NOMO-1 treated with dmso at 0.1 percent for 144 hours (cell line): ENCODE measurements at regions not wholly inside any gene's neighbourhood (a gene's known extent, or its start where the extent isn't known, plus 50 kb on each side); places are given as distances from the start of the nearest gene placed in this dataset.
"Not testable (repeated sequence)": the region's sequence is repeated elsewhere in the genome, so short reads cannot be mapped to it uniquely, and the experiment has no call there.

Experiments used
- DNase-seq: peaks from one replicate; lab custom pipeline; 2025; ENCODE audit not compliant: unreplicated experiment; lab: John Stamatoyannopoulos, UW

- peak; percentile 35 for DNase-seq
These were observed 229.7 kb downstream of the MRPS30 start for GRCh38 chr5:45038366-45038987.

- no peak for DNase-seq
These were observed 233.5 kb downstream of the MRPS30 start for GRCh38 chr5:45042283-45042682.

- no peak for DNase-seq
These were observed 248.8 kb downstream of the MRPS30 start for GRCh38 chr5:45057564-45057963.

DNA sequence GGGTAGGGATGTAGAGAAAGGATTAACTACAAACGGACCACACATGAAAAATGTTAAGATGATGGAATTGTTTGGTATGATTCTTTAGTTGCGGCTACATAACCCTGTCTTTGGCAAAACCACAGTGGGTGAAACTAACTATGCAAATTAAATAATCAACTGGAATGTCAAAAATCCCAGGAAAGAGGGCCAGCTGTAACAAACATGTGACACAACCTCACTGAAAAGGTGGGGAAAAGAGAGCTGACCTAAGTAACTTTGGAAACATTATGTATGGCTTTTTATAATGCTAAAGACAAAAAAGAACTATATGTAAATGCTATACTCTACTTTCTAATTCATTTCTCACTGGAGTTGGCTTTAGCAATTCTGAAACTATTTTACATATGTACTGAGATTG is 252.0 kb downstream of the MRPS30 start:
- DNase-seq = no peak

DNA sequence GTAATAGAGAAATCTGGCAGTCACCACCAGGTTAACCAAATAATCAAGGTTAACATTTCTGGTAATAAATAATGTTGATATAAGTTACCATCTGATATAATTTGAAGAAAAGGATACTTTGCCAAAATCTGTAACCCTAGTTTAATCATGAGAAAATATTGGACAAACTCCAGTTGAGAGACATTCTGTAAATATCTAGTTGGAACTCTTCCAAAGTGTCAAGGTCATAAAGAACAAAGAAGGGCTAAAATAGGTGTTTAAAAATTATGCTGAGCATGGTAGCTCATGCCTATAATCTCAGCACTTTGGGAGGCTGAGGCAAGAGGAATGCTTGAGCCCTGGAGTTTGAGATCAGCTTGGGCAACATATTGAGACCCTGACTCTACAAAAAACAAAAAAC is 253.3 kb downstream of the MRPS30 start:
- no peak for DNase-seq

- no peak for DNase-seq
These were observed 272.3 kb downstream of the MRPS30 start for GRCh38 chr5:45081082-45081481.

GRCh38 chr5:45089870-45090269 is 281.1 kb downstream of the MRPS30 start:
- no peak for DNase-seq

GRCh38 chr5:45093377-45093776 is 284.6 kb downstream of the MRPS30 start:
- DNase-seq = no peak

DNA sequence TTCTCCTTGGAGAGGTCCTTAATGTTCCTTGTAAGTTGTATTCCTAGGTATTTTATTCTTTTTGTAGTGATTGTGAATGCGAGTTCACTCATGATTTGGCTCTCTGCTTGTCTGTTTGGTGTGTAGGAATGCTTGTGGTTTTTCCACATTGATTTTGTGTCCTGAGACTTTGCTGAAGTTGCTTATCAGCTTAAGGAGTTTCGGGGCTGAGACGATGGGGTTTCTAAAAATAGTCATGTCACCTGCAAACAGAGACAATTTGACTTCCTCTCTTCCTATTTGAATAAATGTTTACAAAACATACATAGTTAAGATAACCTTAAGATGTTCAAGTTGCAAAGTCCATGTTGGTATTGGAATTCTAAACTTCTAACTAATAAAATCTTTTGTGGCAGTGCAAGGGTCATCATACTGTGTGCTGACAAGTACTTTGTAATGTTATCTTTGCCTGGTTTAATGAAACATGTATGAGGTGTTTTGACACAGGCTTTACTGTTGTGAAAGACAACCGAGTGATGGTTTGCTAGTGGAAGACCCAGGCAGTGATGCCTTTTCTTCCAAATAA is 286.2 kb downstream of the MRPS30 start:
- DNase-seq = no peak

DNA sequence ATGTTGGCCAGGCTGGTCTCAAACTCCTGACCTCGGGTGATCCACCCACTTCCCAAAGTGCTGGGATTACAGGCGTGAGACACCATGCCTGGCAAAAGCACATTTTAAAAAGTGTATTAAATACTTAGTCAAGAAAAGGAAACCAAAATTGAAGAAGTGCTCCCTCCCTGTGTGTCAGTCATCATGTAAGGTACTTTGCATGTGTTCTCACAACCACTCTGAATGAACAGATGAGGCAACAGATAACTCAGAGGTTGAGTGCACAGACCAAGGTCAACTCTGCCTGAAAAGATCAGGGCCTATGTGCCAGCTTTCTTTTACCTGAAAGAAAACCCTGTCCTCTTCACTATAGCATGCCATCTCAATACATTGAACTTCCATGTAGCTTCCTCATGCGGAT is 289.7 kb downstream of the MRPS30 start:
- no peak for DNase-seq

- no peak for DNase-seq
These were observed 292.4 kb downstream of the MRPS30 start for GRCh38 chr5:45101146-45101545.

- no peak for DNase-seq
These were observed 296.8 kb downstream of the MRPS30 start for GRCh38 chr5:45105491-45105994.

DNA sequence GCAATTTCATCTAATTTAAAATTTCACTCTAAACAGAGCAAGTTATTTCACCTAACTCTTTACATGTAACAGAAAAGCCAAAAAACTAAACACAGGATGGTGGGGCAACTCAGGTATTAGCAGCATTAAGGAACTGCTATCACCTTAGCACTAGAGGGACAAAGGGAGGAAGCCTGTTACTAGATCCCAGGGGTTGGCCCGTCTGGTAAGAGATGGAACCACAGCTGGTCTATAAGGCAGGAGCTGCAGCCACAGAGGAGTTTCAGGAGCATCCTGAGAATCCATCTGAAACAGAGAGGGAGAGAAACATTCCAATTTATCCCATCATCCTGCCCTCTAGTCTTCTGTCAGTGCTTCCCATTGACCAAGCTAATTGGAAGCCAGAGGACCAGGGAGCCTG is 300.3 kb downstream of the MRPS30 start:
- no peak for DNase-seq

GRCh38 chr5:45109636-45110035 is 300.9 kb downstream of the MRPS30 start:
- DNase-seq = no peak

- no peak for DNase-seq
These were observed 301.7 kb downstream of the MRPS30 start for GRCh38 chr5:45110399-45110798.

DNA sequence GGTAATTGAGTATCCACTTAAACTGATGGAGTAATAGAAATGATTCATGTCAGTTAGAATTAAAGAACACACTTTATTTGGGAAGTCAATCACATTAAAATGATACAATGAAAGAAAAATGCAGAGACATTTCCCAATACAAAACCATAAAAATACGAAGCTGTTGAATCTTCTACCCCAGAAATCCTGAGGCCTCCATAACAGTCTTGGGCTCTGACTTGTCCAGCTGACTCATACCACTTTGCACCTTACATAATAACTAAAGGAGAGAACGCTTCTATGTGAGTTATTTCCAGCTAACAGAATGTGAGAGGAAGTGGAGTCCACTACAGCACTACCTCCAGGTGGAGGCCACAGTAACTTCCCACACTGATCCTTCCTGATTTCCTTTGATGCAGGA is 305.0 kb downstream of the MRPS30 start:
- no peak for DNase-seq

DNA sequence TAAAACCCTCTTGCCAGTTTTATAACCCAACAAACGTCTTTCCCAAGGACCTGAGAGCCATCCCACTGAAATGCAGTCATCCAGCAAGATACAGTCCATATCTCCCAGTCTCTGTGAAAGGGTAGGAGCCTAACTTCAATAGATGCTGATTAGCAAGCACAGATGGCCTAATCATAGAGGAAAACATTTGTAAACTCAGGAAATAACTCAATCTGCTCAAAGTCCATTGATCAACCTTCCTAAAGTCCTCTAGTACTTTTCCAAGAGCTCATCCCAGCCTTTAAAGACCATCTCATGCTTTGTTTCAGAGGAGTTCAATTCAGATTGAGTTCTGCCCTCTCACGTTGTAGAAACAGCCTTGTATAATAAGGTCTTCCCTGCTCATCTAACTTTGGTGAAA is 324.2 kb downstream of the MRPS30 start:
- DNase-seq = no peak

- DNase-seq = no peak
These were observed 354.2 kb downstream of the MRPS30 start for GRCh38 chr5:45162974-45163373.

DNA sequence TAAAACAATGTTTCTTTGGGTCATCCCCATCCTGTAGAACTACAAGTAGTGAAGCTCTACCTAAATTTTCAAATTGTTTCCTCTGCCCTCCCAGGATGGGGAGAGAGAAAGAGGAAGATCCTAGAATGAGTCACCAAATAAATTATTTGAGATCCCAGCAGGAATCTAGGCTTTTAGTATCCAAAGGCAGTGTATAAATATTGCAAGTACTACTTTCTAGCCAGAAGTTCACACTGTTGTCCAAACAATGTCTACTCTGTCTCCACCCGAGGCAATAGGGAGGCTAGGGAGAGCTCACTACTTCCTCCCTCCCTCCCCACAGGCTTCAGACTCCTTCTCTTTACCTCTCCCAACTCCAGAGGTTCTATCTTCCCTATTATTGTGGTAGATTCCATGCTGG is 362.8 kb downstream of the MRPS30 start:
- DNase-seq = no peak

GRCh38 chr5:45172634-45173033 is 363.9 kb downstream of the MRPS30 start:
- DNase-seq = not testable (repeated sequence)

- DNase-seq = no peak
These were observed 370.9 kb downstream of the MRPS30 start for GRCh38 chr5:45179686-45180085.

- DNase-seq = no peak
These were observed 380.3 kb downstream of the MRPS30 start for GRCh38 chr5:45189042-45189441.

- no peak for DNase-seq
These were observed 380.7 kb downstream of the MRPS30 start for GRCh38 chr5:45189481-45189880.
